ENCODE measurements at regions not wholly inside any gene's neighbourhood (a gene's known extent, or its start where the extent isn't known, plus 50 kb on each side); places are given as distances from the start of the nearest gene placed in this dataset.
"Not testable (repeated sequence)": the region's sequence is repeated elsewhere in the genome, so short reads cannot be mapped to it uniquely, and the experiment has no call there.

GRCh38 chr6:92510137-92510536, 909.2 kb downstream of the EPHA7 start:
- DNase-seq (ENCODE audit: low spot score): no peak

- no peak for DNase-seq (ENCODE audit: low spot score)
These were observed 911.8 kb downstream of the EPHA7 start for GRCh38 chr6:92507552-92507951.

- no peak for DNase-seq (ENCODE audit: low spot score)
These were observed 914.9 kb downstream of the EPHA7 start for GRCh38 chr6:92504509-92504908.

- no peak for DNase-seq (ENCODE audit: low spot score)
These were observed 922.1 kb downstream of the EPHA7 start for GRCh38 chr6:92497281-92497680.

GRCh38 chr6:92496527-92496926, 922.8 kb downstream of the EPHA7 start:
- no peak for DNase-seq (ENCODE audit: low spot score)

GRCh38 chr6:92495242-92495641, 924.1 kb downstream of the EPHA7 start:
- no peak for DNase-seq (ENCODE audit: low spot score)

GRCh38 chr6:92485487-92485886, 933.9 kb downstream of the EPHA7 start:
- DNase-seq (ENCODE audit: low spot score): no peak

GRCh38 chr6:92479831-92480230, 939.5 kb downstream of the EPHA7 start:
- DNase-seq (ENCODE audit: low spot score): no peak

- DNase-seq (ENCODE audit: low spot score): no peak
These were observed 946.3 kb downstream of the EPHA7 start for GRCh38 chr6:92473056-92473455.

GRCh38 chr6:92469186-92469828, 950.1 kb downstream of the EPHA7 start:
- no peak for DNase-seq (ENCODE audit: low spot score)

- DNase-seq (ENCODE audit: low spot score): no peak
These were observed 951.3 kb downstream of the EPHA7 start for GRCh38 chr6:92468066-92468465.

GRCh38 chr6:92460133-92460532, 959.2 kb downstream of the EPHA7 start:
- no peak for DNase-seq (ENCODE audit: low spot score)

- no peak for DNase-seq (ENCODE audit: low spot score)
These were observed 959.8 kb downstream of the EPHA7 start for GRCh38 chr6:92459606-92460005.

- DNase-seq (ENCODE audit: low spot score): no peak
These were observed 973.3 kb downstream of the EPHA7 start for GRCh38 chr6:92446052-92446451.

- no peak for DNase-seq (ENCODE audit: low spot score)
These were observed 985.4 kb downstream of the EPHA7 start for GRCh38 chr6:92433911-92434310.

GRCh38 chr6:92431502-92431901, 987.9 kb downstream of the EPHA7 start:
- no peak for DNase-seq (ENCODE audit: low spot score)

GRCh38 chr6:92428448-92428847, 990.9 kb downstream of the EPHA7 start:
- DNase-seq (ENCODE audit: low spot score): no peak

GRCh38 chr6:92427453-92427852, 991.9 kb downstream of the EPHA7 start:
- no peak for DNase-seq (ENCODE audit: low spot score)

GRCh38 chr6:92415656-92416055, 1003.7 kb downstream of the EPHA7 start:
- no peak for DNase-seq (ENCODE audit: low spot score)

- no peak for DNase-seq (ENCODE audit: low spot score)
These were observed 1011.0 kb downstream of the EPHA7 start for GRCh38 chr6:92408350-92408749.

- DNase-seq (ENCODE audit: low spot score): no peak
These were observed 1015.1 kb downstream of the EPHA7 start for GRCh38 chr6:92404281-92404680.

GRCh38 chr6:92399911-92400310, 1019.4 kb downstream of the EPHA7 start:
- DNase-seq (ENCODE audit: low spot score): no peak

GRCh38 chr6:92388706-92389105, 1030.7 kb downstream of the EPHA7 start:
- not testable (repeated sequence) for DNase-seq (ENCODE audit: low spot score)

- DNase-seq (ENCODE audit: low spot score): no peak
These were observed 1038.4 kb downstream of the EPHA7 start for GRCh38 chr6:92380803-92381601.
